ENCODE measurements at regions not wholly inside any gene's neighbourhood (a gene's known extent, or its start where the extent isn't known, plus 50 kb on each side); places are given as distances from the start of the nearest gene placed in this dataset.

- H3K27me3 ChIP-seq (replicated peaks; ENCODE audit: insufficient read depth, low read depth, low read length, poor library complexity), result no peaks in the 10 kb centered on the region
- CTCF ChIA-PET, result no interaction called here
- no TSS peak for BruUV-seq (replicated peaks)
- no peaks in the 10 kb centered on the region for H3K4me1 ChIP-seq (ENCODE audit: insufficient read depth, low read length, poor library complexity, severe bottlenecking)
- no peak for TF ChIP-seq EZH2 (IDR thresholded peaks at IDR 0.05; ENCODE audit: borderline replicate concordance, low read depth, low read length, poor library complexity, severe bottlenecking)
- TF ChIP-seq CTCF (conservative IDR thresholded peaks at IDR 0.05; ENCODE audit: low read depth, low read length), result no peak
- H3K36me3 ChIP-seq (ENCODE audit: insufficient read depth, low read length, poor library complexity, severe bottlenecking), result no peaks in the 10 kb centered on the region
- intact Hi-C loops (cut with micrococcal nuclease; ENCODE audit: unreplicated experiment), result no loop called here
- H3K9me3 ChIP-seq (ENCODE audit: low read depth, low read length, poor library complexity, severe bottlenecking), result no peaks in the 10 kb centered on the region
- POLR2A ChIA-PET (ENCODE audit: low non-redundant PET), result no interaction called here
- no peak overlapping the region for H3K4me3 ChIP-seq (ENCODE audit: low read depth, low read length, poor library complexity, severe bottlenecking)
- no peak overlapping the region for H3K27ac ChIP-seq (ENCODE audit: low read depth, low read length, poor library complexity, severe bottlenecking)
- no peak for DNase-seq (ENCODE audit: low spot score)
Observed at GRCh38 chr16:79707876-79708275, 107.3 kb upstream of the MAF start.

GRCh38 chr16:79703066-79703465 lies 102.5 kb upstream of the MAF start:
- POLR2A ChIA-PET (ENCODE audit: low non-redundant PET), result no interaction called here
- TF ChIP-seq CTCF (conservative IDR thresholded peaks at IDR 0.05; ENCODE audit: low read depth, low read length) (no peak), EZH2 (IDR thresholded peaks at IDR 0.05; ENCODE audit: borderline replicate concordance, low read depth, low read length, poor library complexity, severe bottlenecking) (no peak)
- Histone ChIP-seq H3K27me3 (replicated peaks; ENCODE audit: insufficient read depth, low read depth, low read length, poor library complexity) (no peaks in the 10 kb centered on the region), H3K4me3 (ENCODE audit: low read depth, low read length, poor library complexity, severe bottlenecking) (no peak overlapping the region), H3K27ac (ENCODE audit: low read depth, low read length, poor library complexity, severe bottlenecking) (no peak overlapping the region), H3K4me1 (ENCODE audit: insufficient read depth, low read length, poor library complexity, severe bottlenecking) (no peaks in the 10 kb centered on the region), H3K9me3 (ENCODE audit: low read depth, low read length, poor library complexity, severe bottlenecking) (no peaks in the 10 kb centered on the region), H3K36me3 (ENCODE audit: insufficient read depth, low read length, poor library complexity, severe bottlenecking) (no peaks in the 10 kb centered on the region)
- intact Hi-C loops (cut with micrococcal nuclease; ENCODE audit: unreplicated experiment), result no loop called here
- DNase-seq (ENCODE audit: low spot score), result no peak
- CTCF ChIA-PET, result no interaction called here
- BruUV-seq (replicated peaks), result no TSS peak

GRCh38 chr16:79698341-79698753 lies 97.8 kb upstream of the MAF start:
- no peak for DNase-seq (ENCODE audit: low spot score)
- POLR2A ChIA-PET (ENCODE audit: low non-redundant PET), result no interaction called here

More at GRCh38 chr16:79698341-79698753, 97.8 kb upstream of the MAF start:
- BruUV-seq (replicated peaks), result no TSS peak
- Histone ChIP-seq H3K4me3 (ENCODE audit: low read depth, low read length, poor library complexity, severe bottlenecking) (no peak overlapping the region), H3K27me3 (replicated peaks; ENCODE audit: insufficient read depth, low read depth, low read length, poor library complexity) (no peaks in the 10 kb centered on the region), H3K4me1 (ENCODE audit: insufficient read depth, low read length, poor library complexity, severe bottlenecking) (no peaks in the 10 kb centered on the region), H3K27ac (ENCODE audit: low read depth, low read length, poor library complexity, severe bottlenecking) (no peak overlapping the region), H3K36me3 (ENCODE audit: insufficient read depth, low read length, poor library complexity, severe bottlenecking) (no peaks in the 10 kb centered on the region), H3K9me3 (ENCODE audit: low read depth, low read length, poor library complexity, severe bottlenecking) (peaks cover 3% of the 10 kb centered on the region)
- no peak for TF ChIP-seq CTCF (conservative IDR thresholded peaks at IDR 0.05; ENCODE audit: low read depth, low read length)
- TF ChIP-seq EZH2 (IDR thresholded peaks at IDR 0.05; ENCODE audit: borderline replicate concordance, low read depth, low read length, poor library complexity, severe bottlenecking), result no peak
- intact Hi-C loops (cut with micrococcal nuclease; ENCODE audit: unreplicated experiment), result no loop called here
- CTCF ChIA-PET, result no interaction called here
